SK-N-SH treated with all-trans-retinoic acid at 6 μM for 48 hours (cell line): ENCODE measurements at regions not wholly inside any gene's neighbourhood (a gene's known extent, or its start where the extent isn't known, plus 50 kb on each side); places are given as distances from the start of the nearest gene placed in this dataset.

Experiments
- ATAC-seq: fragments of 200-7000 bp; cut with Tn5 transposase; 3 replicates; pipeline ENCODE4 v1.9.1; 2020; ENCODE audit warnings: mild to moderate bottlenecking, moderate library complexity
- ARNTL ChIP-seq: fragments of 450-650 bp; formaldehyde crosslinking; IDR thresholded peaks from 2 replicates; pipeline ENCODE4 v1.5.0; 2020; ENCODE audit warnings: low read depth, mild to moderate bottlenecking, moderate library complexity, borderline replicate concordance
- BACH2 ChIP-seq: fragments of 250-450 bp; sonication (Bioruptor Pico); IDR thresholded peaks from 2 replicates; pipeline ENCODE4 v1.9.0; 2021; ENCODE audit warnings: mild to moderate bottlenecking, borderline replicate concordance
- CREB5 ChIP-seq: fragments of 250-450 bp; sonication (Bioruptor Pico); IDR thresholded peaks from 2 replicates; pipeline ENCODE4 v1.5.1; 2020; ENCODE audit warnings: low read depth, mild to moderate bottlenecking, moderate library complexity
- CSDC2 ChIP-seq: fragments of 250-450 bp; sonication (Bioruptor Pico); IDR thresholded peaks from 2 replicates; pipeline ENCODE4 v1.5.0; 2020; ENCODE audit warnings: mild to moderate bottlenecking, moderate library complexity
- CSRNP3 ChIP-seq: fragments of 250-450 bp; sonication (Bioruptor Pico); IDR thresholded peaks from 2 replicates; pipeline ENCODE4 v1.5.1; 2021; ENCODE audit warnings: mild to moderate bottlenecking, moderate library complexity
- ESRRG ChIP-seq: fragments of 250-450 bp; sonication (Bioruptor Pico); IDR thresholded peaks from 2 replicates; pipeline ENCODE4 v1.6.1; 2021; ENCODE audit warnings: mild to moderate bottlenecking
- GLIS3 ChIP-seq: fragments of 250-450 bp; sonication (Bioruptor Pico); IDR thresholded peaks from 2 replicates; pipeline ENCODE4 v1.5.0; 2020; ENCODE audit warnings: mild to moderate bottlenecking, moderate library complexity
- ISL1 ChIP-seq: fragments of 250-450 bp; sonication (Bioruptor Pico); IDR thresholded peaks from 2 replicates; pipeline ENCODE4 v2.1.2; 2022; ENCODE audit warnings: mild to moderate bottlenecking, moderate library complexity
- OSR1 ChIP-seq: fragments of 250-450 bp; sonication (Bioruptor Pico); IDR thresholded peaks from 2 replicates; pipeline ENCODE4 v1.8.0; 2022; ENCODE audit warnings: moderate library complexity, mild to moderate bottlenecking, inconsistent platforms
- PATZ1 ChIP-seq: fragments of 250-450 bp; sonication (Bioruptor Pico); IDR thresholded peaks from 2 replicates; pipeline ENCODE4 v1.8.0; 2020; ENCODE audit warnings: mild to moderate bottlenecking, moderate library complexity, borderline replicate concordance
- POU6F1 ChIP-seq: fragments of 250-450 bp; sonication (Bioruptor Pico); IDR thresholded peaks from 2 replicates; pipeline ENCODE4 v1.8.0; 2021; ENCODE audit warnings: low read depth, mild to moderate bottlenecking, moderate library complexity, borderline replicate concordance
- PPARA ChIP-seq: fragments of 250-450 bp; sonication (Bioruptor Pico); IDR thresholded peaks from 2 replicates; pipeline ENCODE4 v1.5.0; 2020; ENCODE audit warnings: mild to moderate bottlenecking, borderline replicate concordance
- RARB ChIP-seq: fragments of 250-450 bp; sonication (Bioruptor Pico); IDR thresholded peaks from 2 replicates; pipeline ENCODE4 v1.8.0; 2021; ENCODE audit warnings: mild to moderate bottlenecking, moderate library complexity
- SNAI2 ChIP-seq: fragments of 250-450 bp; sonication (Bioruptor Pico); IDR thresholded peaks from 2 replicates; pipeline ENCODE4 v1.5.0; 2020; ENCODE audit warnings: mild to moderate bottlenecking, moderate library complexity
- TCF4 ChIP-seq: fragments of 250-450 bp; sonication (Bioruptor Pico); IDR thresholded peaks from 2 replicates; pipeline ENCODE4 v1.8.0; 2021; ENCODE audit warnings: mild to moderate bottlenecking, moderate library complexity, borderline replicate concordance
- TOX ChIP-seq: fragments of 250-450 bp; sonication (Bioruptor Pico); IDR thresholded peaks from 2 replicates; pipeline ENCODE4 v1.8.0; 2021; ENCODE audit warnings: mild to moderate bottlenecking, moderate library complexity, borderline replicate concordance
- ZC3H10 ChIP-seq: fragments of 250-450 bp; sonication (Bioruptor Pico); IDR thresholded peaks from 2 replicates; pipeline ENCODE4 v1.5.1; 2021; ENCODE audit warnings: mild to moderate bottlenecking, moderate library complexity
- ZFP30 ChIP-seq: fragments of 450-650 bp; formaldehyde crosslinking; IDR thresholded peaks from 2 replicates; pipeline ENCODE4 v1.5.0; 2022; ENCODE audit warnings: mild to moderate bottlenecking, moderate library complexity
- ZNF565 ChIP-seq: fragments of 450-650 bp; formaldehyde crosslinking; conservative IDR thresholded peaks from 2 replicates; pipeline ENCODE4 v1.5.0; 2020; ENCODE audit warnings: low read depth, mild to moderate bottlenecking, moderate library complexity
- ZNF70 ChIP-seq: fragments of 450-650 bp; formaldehyde crosslinking; IDR thresholded peaks from 2 replicates; pipeline ENCODE4 v1.5.0; 2020; ENCODE audit warnings: mild to moderate bottlenecking, moderate library complexity
- ZNF8 ChIP-seq: fragments of 450-650 bp; formaldehyde crosslinking; IDR thresholded peaks from 2 replicates; pipeline ENCODE4 v1.5.0; 2020; ENCODE audit warnings: mild to moderate bottlenecking, moderate library complexity

- TF ChIP-seq POU6F1 (CRISPR knock-in tag) (no peak), ZNF8 (CRISPR knock-in tag) (no peak), ISL1 (CRISPR knock-in tag) (no peak), GLIS3 (CRISPR knock-in tag) (no peak), ZNF70 (CRISPR knock-in tag) (no peak), BACH2 (CRISPR knock-in tag) (no peak), OSR1 (no peak)
Observed at GRCh38 chr21:25314247-25314646, 293.0 kb downstream of the MRPL39 start (continued).

GRCh38 chr21:25313829-25314228 is 293.5 kb downstream of the MRPL39 start:
- peak; percentile 93 for ATAC-seq

GRCh38 chr21:25307489-25307888 is 299.8 kb downstream of the MRPL39 start:
- peak; percentile 98 for ATAC-seq
- TF ChIP-seq SNAI2 (CRISPR knock-in tag) = no peak
- TF ChIP-seq RARB (CRISPR knock-in tag) = no peak
- no peak for TF ChIP-seq PPARA
- TF ChIP-seq TCF4 (CRISPR knock-in tag) = no peak
- no peak for TF ChIP-seq ZNF8 (CRISPR knock-in tag)
- no peak for TF ChIP-seq TOX (CRISPR knock-in tag)
- no peak for TF ChIP-seq OSR1
- TF ChIP-seq CSDC2 = no peak
- TF ChIP-seq ISL1 (CRISPR knock-in tag) = no peak
- no peak for TF ChIP-seq CREB5
- no peak for TF ChIP-seq ZNF565 (CRISPR knock-in tag)
- no peak for TF ChIP-seq ESRRG (CRISPR knock-in tag)
- no peak for TF ChIP-seq ARNTL
- no peak for TF ChIP-seq ZFP30
- TF ChIP-seq PATZ1 (CRISPR knock-in tag) = no peak
- TF ChIP-seq BACH2 (CRISPR knock-in tag) = no peak

More at GRCh38 chr21:25313829-25314228, 293.5 kb downstream of the MRPL39 start:
- TF ChIP-seq BACH2 (CRISPR knock-in tag) (no peak), ZFP30 (peak; percentile 54; the same call in 1 of the 2 replicates)

- no peak for ATAC-seq
- TF ChIP-seq TCF4 (CRISPR knock-in tag) (no peak), ARNTL (no peak), BACH2 (CRISPR knock-in tag) (no peak), GLIS3 (CRISPR knock-in tag) (no peak), ZNF8 (CRISPR knock-in tag) (no peak), ZC3H10 (CRISPR knock-in tag) (no peak), OSR1 (no peak), PPARA (no peak), CSRNP3 (CRISPR knock-in tag) (no peak), ZNF70 (CRISPR knock-in tag) (no peak), ZNF565 (CRISPR knock-in tag) (no peak), ISL1 (CRISPR knock-in tag) (no peak), CSDC2 (no peak), ZFP30 (no peak)
Observed at GRCh38 chr21:25304611-25305010, 302.7 kb downstream of the MRPL39 start.

- no peak for ATAC-seq
- TF ChIP-seq ZFP30 = no peak
- no peak for TF ChIP-seq ZNF565 (CRISPR knock-in tag)
- no peak for TF ChIP-seq POU6F1 (CRISPR knock-in tag)
- TF ChIP-seq ZNF70 (CRISPR knock-in tag) = no peak
- no peak for TF ChIP-seq ISL1 (CRISPR knock-in tag)
- no peak for TF ChIP-seq OSR1
- no peak for TF ChIP-seq PATZ1 (CRISPR knock-in tag)
- no peak for TF ChIP-seq SNAI2 (CRISPR knock-in tag)
- TF ChIP-seq PPARA = no peak
- TF ChIP-seq CSDC2 = no peak
- TF ChIP-seq CSRNP3 (CRISPR knock-in tag) = no peak
- no peak for TF ChIP-seq RARB (CRISPR knock-in tag)
- no peak for TF ChIP-seq ZC3H10 (CRISPR knock-in tag)
- no peak for TF ChIP-seq BACH2 (CRISPR knock-in tag)
Observed at GRCh38 chr21:25300632-25301031, 306.6 kb downstream of the MRPL39 start.
